GM20431 (cell line): ENCODE measurements at regions not wholly inside any gene's neighbourhood (a gene's known extent, or its start where the extent isn't known, plus 50 kb on each side); places are given as distances from the start of the nearest gene placed in this dataset.
"Not testable (repeated sequence)": the region's sequence is repeated elsewhere in the genome, so short reads cannot be mapped to it uniquely, and the experiment has no call there.

ENCODE experiments used
- in situ Hi-C: fragments of 300-500 bp; cut with MseI, MboI; formaldehyde crosslinking; loops from one replicate; pipeline ENCODE4 v1.15.0; 2020; ENCODE audit warnings: low sequenced_read_pairs; ENCODE audit not compliant: unreplicated experiment

DNA sequence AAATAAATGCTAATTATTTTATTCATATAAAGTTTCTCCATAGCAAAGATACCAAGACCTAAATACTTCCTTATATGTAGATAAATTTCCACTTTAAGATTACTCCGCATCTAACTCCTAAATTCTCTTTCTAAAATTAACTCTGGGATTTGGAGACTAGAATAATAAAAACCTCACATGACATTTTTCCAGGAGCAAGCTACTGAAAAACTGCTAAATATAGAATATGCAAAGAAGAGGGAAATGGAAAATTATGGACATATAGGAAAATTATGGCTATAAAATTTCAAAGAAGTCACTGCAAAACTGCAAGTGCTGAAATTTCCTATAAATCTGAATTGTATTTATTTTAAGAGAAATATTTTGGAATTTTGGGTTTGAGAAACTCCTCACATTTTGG lies 186.2 kb downstream of the DUSP6 start:
- in situ Hi-C loops = no loop called here

DNA sequence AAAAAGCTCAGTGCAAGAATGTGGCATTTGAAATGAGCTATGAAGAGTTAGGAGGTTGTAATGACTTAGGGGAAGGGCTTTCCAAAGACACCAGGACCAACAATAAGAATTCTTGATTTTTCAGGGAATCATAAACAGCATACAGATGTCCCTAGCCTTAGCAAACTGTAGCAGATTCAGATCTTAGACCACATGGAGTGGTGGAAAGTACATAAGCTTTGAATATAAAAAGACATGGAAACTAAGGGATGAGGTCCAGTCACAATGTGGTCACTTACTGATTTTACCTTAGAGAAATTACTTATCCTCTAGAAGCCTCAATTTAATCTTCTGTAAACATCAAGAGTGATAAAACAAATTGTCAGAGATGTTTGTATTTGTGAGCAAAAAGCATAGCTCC lies 186.6 kb downstream of the DUSP6 start:
- in situ Hi-C loops = no loop called here

GRCh38 chr12:89163918-89164317 lies 188.4 kb downstream of the DUSP6 start:
- in situ Hi-C loops = no loop called here

GRCh38 chr12:89162589-89163261 lies 189.6 kb downstream of the DUSP6 start:
- in situ Hi-C loops = no loop called here

GRCh38 chr12:89161557-89161956 lies 190.7 kb downstream of the DUSP6 start:
- in situ Hi-C loops = no loop called here

- in situ Hi-C loops = no loop called here
Observed at GRCh38 chr12:89160716-89161123, 191.6 kb downstream of the DUSP6 start.

GRCh38 chr12:89157413-89157812 lies 194.9 kb downstream of the DUSP6 start:
- in situ Hi-C loops = no loop called here

DNA sequence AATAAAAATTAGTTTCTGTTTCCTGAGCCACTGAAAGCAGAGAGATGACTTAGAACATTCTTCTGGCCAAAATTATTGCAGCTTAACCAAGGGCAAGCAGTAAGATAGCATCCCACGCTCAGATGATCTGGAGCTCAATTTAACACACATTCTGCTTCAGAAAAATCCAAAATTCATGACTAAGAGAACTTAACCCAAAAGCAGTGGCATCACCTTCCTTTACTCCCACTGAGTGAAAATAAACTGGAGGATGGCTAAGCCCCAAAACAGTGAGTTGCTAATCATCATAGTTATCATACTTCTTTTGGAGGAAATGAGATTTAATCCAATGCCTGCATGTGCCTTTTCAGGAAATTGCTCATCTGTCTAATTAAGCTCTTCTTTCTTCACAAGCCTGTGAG lies 195.4 kb downstream of the DUSP6 start:
- in situ Hi-C loops = no loop called here

DNA sequence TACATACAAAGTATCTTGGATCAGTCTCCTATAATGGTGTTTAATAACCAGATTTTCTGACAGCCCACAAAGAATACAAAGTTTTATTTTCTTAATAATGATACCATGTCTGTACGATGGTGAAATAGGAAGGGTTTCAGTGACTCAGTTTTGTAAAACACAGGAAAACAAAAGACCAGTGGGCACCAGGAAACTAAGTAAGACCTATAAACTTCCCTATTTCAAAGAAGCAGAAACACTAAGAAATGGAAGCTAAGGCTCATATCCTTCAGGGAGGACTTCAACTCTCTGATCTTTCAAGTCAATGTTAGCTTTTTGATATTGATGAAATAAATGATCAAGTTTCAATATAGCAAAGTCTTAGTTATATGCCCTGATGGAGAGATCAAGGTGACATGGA lies 196.0 kb downstream of the DUSP6 start:
- in situ Hi-C loops = no loop called here

DNA sequence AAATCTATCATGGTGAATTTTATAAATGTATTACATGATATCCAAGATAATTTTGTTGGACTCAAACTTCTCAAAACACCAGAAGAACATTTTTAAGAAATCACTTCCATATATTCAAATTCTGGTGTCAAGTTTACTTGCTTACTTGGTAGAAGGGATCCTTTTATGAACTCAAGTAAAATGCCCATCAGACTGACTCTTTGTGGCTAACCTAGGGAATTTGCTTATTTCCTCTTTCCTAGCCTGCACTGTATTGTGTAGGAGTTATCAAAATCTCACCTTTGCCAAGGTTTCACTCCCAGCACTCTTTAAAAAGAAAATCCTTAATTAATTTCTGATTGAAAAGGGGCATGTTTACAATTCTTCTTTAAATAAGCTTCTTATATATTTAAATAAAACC lies 196.5 kb downstream of the DUSP6 start:
- in situ Hi-C loops = no loop called here

GRCh38 chr12:89154743-89155499 lies 197.4 kb downstream of the DUSP6 start:
- in situ Hi-C loops = no loop called here

GRCh38 chr12:89153341-89153740 lies 199.0 kb downstream of the DUSP6 start:
- in situ Hi-C loops = no loop called here

DNA sequence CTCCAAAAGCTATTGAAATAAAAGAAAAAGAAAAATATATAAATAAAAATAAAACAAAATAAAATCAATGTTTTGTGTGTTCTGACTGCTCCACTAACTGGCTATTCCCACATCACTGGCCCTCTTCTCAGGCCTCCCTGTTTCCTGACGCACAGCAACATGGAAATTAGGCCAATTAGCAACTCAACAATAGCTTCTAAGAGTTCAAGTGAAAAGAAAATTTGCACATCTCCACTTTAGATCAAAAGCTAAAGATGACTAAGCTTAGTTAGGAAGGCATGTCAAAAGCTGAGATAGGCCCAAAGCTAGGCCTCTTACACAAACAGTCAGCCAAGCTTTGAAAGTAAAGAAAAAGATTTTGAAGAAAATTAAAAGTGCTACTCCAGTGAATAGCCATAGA lies 200.8 kb downstream of the DUSP6 start:
- in situ Hi-C loops = no loop called here

- in situ Hi-C loops = not testable (repeated sequence)
Observed at GRCh38 chr12:89150789-89151188, 201.5 kb downstream of the DUSP6 start.

GRCh38 chr12:89140602-89141238 lies 211.6 kb downstream of the DUSP6 start:
- in situ Hi-C loops = no loop called here

DNA sequence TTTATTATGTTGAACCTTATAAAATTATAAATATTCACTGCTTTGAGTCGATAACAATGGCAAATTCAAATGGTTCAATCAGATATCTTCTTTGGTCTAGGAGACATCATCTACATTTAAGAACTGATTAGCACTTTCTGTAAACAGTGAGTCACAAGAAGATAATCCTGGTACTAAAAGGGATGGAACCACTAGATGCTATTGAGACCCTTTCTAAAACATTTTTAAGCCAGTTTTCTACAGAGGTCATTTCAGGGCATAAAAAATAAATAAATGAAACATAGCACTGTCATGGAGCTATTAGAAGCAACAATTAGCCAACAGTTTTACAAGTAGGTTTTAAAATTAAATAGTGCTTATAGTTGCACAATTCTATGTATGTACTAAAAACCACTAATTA lies 212.2 kb downstream of the DUSP6 start:
- in situ Hi-C loops = no loop called here

DNA sequence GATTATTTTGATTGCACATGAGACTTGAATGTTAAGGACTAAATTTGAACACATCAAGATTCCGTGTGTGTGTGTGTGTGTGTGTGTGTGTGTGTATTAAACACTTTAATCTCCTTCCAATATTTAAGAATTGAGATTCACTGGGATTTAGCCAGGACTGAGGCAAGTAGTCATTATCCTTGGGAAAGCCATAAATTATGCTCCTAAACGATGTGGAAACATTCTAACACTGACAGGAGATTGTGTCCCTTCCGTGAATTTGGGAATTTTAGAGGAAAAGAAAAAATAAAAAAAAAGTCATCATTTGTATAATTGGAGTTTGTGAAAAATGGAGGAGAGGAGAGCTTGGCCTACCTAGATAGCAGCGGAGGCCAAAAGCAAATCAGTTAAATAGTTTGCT lies 212.9 kb downstream of the DUSP6 start:
- in situ Hi-C loops = no loop called here

- in situ Hi-C loops = no loop called here
Observed at GRCh38 chr12:89138048-89138852, 214.1 kb downstream of the DUSP6 start.

DNA sequence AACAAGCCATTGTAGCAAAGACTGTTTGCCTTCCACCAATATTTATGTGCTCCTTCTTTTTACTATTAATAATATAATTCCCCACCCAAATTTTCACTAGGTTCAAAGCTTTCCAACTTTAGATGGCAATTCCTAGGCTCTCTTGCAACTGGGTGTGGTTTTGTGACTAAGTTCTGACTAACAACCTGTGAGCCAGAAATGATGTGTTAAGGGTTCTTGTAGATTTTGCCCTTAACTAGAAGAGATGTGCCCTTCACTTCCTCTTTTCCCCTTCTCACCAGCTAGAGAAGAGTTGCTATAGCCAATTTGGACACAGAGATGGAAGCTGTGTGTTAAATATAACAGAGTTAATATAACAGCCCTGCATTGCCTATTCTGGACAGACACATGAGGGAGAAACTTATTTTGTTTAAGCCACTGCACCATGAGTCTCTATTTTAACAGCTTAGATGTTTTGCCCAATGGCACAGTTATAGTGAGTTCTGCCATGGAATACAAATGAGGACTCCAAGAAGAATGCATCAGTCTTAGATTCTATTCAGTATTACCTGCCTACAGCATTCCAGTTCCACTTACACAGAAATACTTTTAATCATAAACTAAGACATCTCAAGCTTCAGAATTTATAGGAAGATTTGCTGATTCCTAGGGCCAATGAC lies 216.2 kb downstream of the DUSP6 start:
- in situ Hi-C loops = no loop called here

DNA sequence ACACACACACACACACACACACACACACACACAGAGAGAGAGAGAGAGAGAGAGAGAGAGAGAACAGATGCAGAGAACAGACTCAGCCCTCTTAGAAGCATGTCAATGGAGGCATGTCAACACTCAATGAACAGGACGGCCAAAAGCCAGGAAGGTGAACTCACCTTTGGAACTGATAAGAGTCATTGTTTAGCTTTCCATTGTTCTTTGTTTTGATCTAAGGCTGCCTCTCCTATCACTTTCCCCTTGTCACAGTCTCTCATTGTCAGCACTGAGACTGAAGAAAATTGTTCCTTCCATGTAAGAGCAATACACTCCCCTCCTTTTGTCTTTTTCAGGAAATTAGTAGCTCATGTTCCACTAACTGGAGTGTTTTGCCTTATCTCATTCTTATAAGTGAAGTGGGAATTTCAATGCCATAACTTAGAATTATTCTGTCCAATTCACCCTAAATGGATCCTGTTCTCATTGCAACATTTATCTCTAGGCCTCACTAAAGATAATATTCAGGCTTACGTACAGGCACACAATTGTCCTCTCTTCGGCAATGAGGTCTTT lies 218.0 kb downstream of the DUSP6 start:
- in situ Hi-C loops = no loop called here
